ENCODE measurements at regions not wholly inside any gene's neighbourhood (a gene's known extent, or its start where the extent isn't known, plus 50 kb on each side); places are given as distances from the start of the nearest gene placed in this dataset.

- no peak for DNase-seq
These were observed 195.8 kb downstream of the CYP26B1 start for GRCh38 chr2:71951718-71952404.

- DNase-seq: no peak
These were observed 196.6 kb downstream of the CYP26B1 start for GRCh38 chr2:71951083-71951468.

- no peak for DNase-seq
These were observed 197.2 kb downstream of the CYP26B1 start for GRCh38 chr2:71950256-71951082.

- DNase-seq: no peak
These were observed 198.2 kb downstream of the CYP26B1 start for GRCh38 chr2:71949537-71949798.

GRCh38 chr2:71948781-71949536 lies 198.7 kb downstream of the CYP26B1 start:
- no peak for DNase-seq

- no peak for DNase-seq
These were observed 199.9 kb downstream of the CYP26B1 start for GRCh38 chr2:71947809-71948208.

- no peak for DNase-seq
These were observed 202.1 kb downstream of the CYP26B1 start for GRCh38 chr2:71945603-71945959.

GRCh38 chr2:71944806-71945602 lies 202.7 kb downstream of the CYP26B1 start:
- no peak for DNase-seq

GRCh38 chr2:71944183-71944550 lies 203.5 kb downstream of the CYP26B1 start:
- DNase-seq: no peak

- DNase-seq: no peak
These were observed 204.2 kb downstream of the CYP26B1 start for GRCh38 chr2:71943238-71944182.

GRCh38 chr2:71941726-71942525 lies 205.7 kb downstream of the CYP26B1 start:
- DNase-seq: no peak

- no peak for DNase-seq
These were observed 207.0 kb downstream of the CYP26B1 start for GRCh38 chr2:71940695-71941094.

- no peak for DNase-seq
These were observed 207.8 kb downstream of the CYP26B1 start for GRCh38 chr2:71939588-71940535.

- no peak for DNase-seq
These were observed 208.7 kb downstream of the CYP26B1 start for GRCh38 chr2:71938659-71939587.

- no peak for DNase-seq
These were observed 209.6 kb downstream of the CYP26B1 start for GRCh38 chr2:71938108-71938507.

- DNase-seq: no peak
These were observed 210.3 kb downstream of the CYP26B1 start for GRCh38 chr2:71937396-71937795.

GRCh38 chr2:71936076-71937030 lies 211.3 kb downstream of the CYP26B1 start:
- DNase-seq: no peak
